Hepatocyte (in vitro differentiated cells): ENCODE measurements at regions not wholly inside any gene's neighbourhood (a gene's known extent, or its start where the extent isn't known, plus 50 kb on each side); places are given as distances from the start of the nearest gene placed in this dataset.
"Not testable (repeated sequence)": the region's sequence is repeated elsewhere in the genome, so short reads cannot be mapped to it uniquely, and the experiment has no call there.

Experiments used
- DNase-seq: peaks from one replicate; pipeline ENCODE4 v3.0.0-alpha.2; 2016; ENCODE audit warnings: low spot score
- H2AFZ ChIP-seq: fragments of 200-600 bp; sonication (generic); 2 replicates; pipeline ENCODE4 v1.6.0; 2016; ENCODE audit warnings: antibody characterized with exemption, mild to moderate bottlenecking
- H3K27ac ChIP-seq: fragments of 200-600 bp; sonication (generic); 2 replicates; pipeline ENCODE4 v1.5.1; 2016; ENCODE audit warnings: mild to moderate bottlenecking
- H3K27me3 ChIP-seq: fragments of 200-600 bp; sonication (generic); 2 replicates; pipeline ENCODE4 v1.6.1; 2016
- H3K36me3 ChIP-seq: fragments of 200-600 bp; sonication (generic); replicated peaks from 2 replicates; pipeline ENCODE4 v1.5.1; 2016; ENCODE audit warnings: low read depth; ENCODE audit not compliant: insufficient read depth
- H3K4me1 ChIP-seq: fragments of 200-600 bp; sonication (generic); 2 replicates; pipeline ENCODE4 v1.5.1; 2016; ENCODE audit warnings: mild to moderate bottlenecking, moderate library complexity; ENCODE audit not compliant: insufficient read depth
- H3K4me2 ChIP-seq: fragments of 200-600 bp; sonication (generic); 2 replicates; pipeline ENCODE4 v1.6.0; 2016
- H3K4me3 ChIP-seq: fragments of 200-600 bp; sonication (generic); 2 replicates; pipeline ENCODE4 v1.5.1; 2016; ENCODE audit warnings: mild to moderate bottlenecking
- H3K79me2 ChIP-seq: fragments of 200-600 bp; sonication (generic); 2 replicates; pipeline ENCODE4 v1.6.0; 2017; ENCODE audit warnings: mild to moderate bottlenecking
- H3K9me2 ChIP-seq: fragments of 200-600 bp; sonication (generic); replicated peaks from 2 replicates; pipeline ENCODE4 v1.6.0; 2017; ENCODE audit warnings: mild to moderate bottlenecking; ENCODE audit not compliant: insufficient read depth
- H3K9me3 ChIP-seq: fragments of 200-600 bp; sonication (generic); 2 replicates; pipeline ENCODE4 v1.5.1; 2016; ENCODE audit warnings: low read depth, mild to moderate bottlenecking
- H4K20me1 ChIP-seq: fragments of 200-600 bp; sonication (generic); 2 replicates; pipeline ENCODE4 v1.6.0; 2016; ENCODE audit warnings: mild to moderate bottlenecking; ENCODE audit not compliant: insufficient read depth, poor library complexity, severe bottlenecking
- WGBS: methylation state at CpG from one replicate; pipeline ENCODE4 v1.1.6; 2016; ENCODE audit warnings: low lambda C conversion rate; ENCODE audit errors: missing lambda C conversion rate; 5-methylcytosine and 5-hydroxymethylcytosine counted together

DNA sequence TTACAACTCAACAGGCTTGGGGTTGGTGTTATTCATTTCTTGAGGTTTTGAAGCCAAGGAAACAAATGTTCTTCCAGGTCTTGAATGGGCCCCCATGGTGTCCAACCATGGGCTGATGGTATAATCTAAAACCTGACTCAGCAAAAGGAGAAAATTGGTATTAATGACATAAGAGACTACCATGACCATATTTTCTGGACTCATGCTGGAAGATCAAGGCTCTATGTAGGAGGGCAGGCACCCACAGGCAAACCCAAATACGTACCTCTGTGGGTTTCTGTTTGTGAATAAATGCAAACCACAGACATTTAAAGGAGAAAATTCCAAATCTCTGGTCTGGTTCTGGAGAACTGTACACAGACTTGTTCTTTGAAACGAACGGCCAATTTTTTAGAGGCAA, 135.1 kb upstream of the VOPP1 start:
- not testable (repeated sequence) for H3K36me3 ChIP-seq, H4K20me1 ChIP-seq, H3K9me3 ChIP-seq, H3K79me2 ChIP-seq, H3K9me2 ChIP-seq, DNase-seq, H3K4me1 ChIP-seq, H2AFZ ChIP-seq, H3K4me2 ChIP-seq, H3K27me3 ChIP-seq, H3K4me3 ChIP-seq, H3K27ac ChIP-seq
- 84% methylated on average over 2 of the region's 3 CpGs for WGBS

DNA sequence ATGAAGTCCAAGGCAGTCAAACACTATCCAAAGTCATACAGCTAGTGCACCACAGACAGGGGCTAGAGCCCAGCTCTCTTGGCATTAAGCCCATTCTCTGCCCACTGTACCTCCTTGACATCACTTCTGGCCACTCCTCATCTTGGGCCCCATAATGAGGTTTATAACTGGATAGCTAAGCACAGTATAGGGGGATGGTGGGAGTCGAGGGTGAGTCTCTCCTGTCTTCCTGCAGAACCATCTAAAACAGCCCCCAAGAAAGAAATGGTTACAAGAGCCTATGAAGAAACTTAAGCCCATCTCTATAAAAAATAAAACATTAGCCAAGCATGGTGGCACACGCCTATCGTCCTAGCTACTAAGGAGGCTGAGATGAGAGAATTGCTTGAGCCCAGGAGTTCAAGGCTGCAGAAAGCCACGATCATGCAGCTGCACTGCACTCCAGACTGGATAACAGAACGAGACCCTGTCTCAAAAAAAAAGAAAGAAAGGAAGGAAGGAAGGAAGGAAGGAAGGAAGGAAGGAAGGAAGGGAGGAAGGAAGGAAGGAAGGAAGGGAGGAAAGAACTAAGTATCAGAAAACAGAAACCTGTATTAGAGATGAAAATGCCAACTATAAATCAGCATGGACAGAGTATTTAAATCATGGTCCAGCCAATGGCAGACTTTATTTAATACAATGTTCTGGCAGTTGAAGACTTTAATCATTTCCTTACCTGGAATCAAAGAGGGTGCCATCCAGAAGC, 134.3 kb upstream of the VOPP1 start:
- H3K27me3 ChIP-seq, H3K79me2 ChIP-seq, H3K36me3 ChIP-seq, H3K27ac ChIP-seq, H2AFZ ChIP-seq, H3K4me2 ChIP-seq, DNase-seq, H3K9me2 ChIP-seq, H3K4me1 ChIP-seq, H3K4me3 ChIP-seq, H4K20me1 ChIP-seq, H3K9me3 ChIP-seq: not testable (repeated sequence)
- 74% methylated on average over 5 of the region's 5 CpGs for WGBS

DNA sequence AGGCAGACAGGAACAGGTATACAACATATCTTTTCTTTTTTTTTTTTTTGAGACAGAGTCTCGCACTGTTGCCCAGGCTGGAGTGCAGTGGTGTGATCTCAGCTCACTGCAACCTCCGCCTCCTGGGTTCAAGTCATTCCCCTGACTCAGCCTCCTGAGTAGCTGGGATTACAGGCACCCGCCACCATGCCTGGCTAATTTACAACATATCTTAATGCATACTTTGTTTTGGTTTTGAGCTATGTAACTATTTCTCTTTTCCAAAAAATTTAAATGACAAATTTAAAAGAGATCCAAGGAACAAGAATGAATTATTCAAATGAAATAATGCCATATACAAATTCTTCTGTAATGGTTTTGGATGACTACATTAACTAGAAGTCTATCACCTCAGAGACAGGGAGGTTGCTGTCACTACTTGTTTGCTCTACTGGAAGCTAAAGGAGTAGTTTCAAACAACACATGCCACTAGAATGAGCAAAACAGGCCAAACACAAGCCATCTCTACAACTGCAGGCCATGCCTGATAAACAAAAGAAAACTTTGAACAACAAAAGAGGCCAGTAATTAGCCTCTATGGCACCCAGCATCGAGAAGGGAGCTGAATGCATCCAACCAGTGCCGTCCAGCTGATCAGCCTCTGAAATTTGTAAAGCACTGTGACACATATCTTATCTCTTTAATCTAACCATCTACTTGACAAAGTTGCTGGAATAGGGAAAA, 133.6 kb upstream of the VOPP1 start:
- DNase-seq, H3K9me2 ChIP-seq, H4K20me1 ChIP-seq, H3K27ac ChIP-seq, H3K27me3 ChIP-seq, H3K9me3 ChIP-seq, H3K79me2 ChIP-seq, H3K4me2 ChIP-seq, H3K4me1 ChIP-seq, H3K4me3 ChIP-seq, H2AFZ ChIP-seq, H3K36me3 ChIP-seq: not testable (repeated sequence)
- 93% methylated on average over 5 of the region's 5 CpGs for WGBS

DNA sequence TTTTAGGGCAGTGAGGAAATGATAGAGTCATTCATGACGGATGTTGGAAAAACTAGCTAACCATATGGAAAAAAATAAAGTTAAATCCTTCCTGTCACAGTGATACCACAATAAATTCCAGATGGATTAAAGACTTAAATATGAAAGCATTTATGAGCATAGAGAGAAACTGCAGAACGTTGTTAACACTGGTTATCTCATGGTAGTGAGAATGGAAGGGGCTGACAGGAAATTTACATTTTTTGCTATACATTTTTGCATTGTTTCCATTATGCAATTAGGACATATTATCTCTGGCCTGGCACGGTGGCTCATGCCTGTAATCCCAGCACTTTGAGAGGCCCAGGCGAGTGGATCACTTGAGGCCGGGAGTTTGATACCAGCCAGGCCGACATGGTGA, 130.5 kb upstream of the VOPP1 start:
- not testable (repeated sequence) for H4K20me1 ChIP-seq, H3K27ac ChIP-seq, H3K4me2 ChIP-seq, H3K9me2 ChIP-seq, H3K36me3 ChIP-seq, H3K4me3 ChIP-seq, H3K4me1 ChIP-seq, H3K9me3 ChIP-seq, H3K79me2 ChIP-seq, H3K27me3 ChIP-seq, H2AFZ ChIP-seq
- WGBS, result 45% methylated on average over 6 of the region's 6 CpGs
- peak; percentile 13 for DNase-seq

DNA sequence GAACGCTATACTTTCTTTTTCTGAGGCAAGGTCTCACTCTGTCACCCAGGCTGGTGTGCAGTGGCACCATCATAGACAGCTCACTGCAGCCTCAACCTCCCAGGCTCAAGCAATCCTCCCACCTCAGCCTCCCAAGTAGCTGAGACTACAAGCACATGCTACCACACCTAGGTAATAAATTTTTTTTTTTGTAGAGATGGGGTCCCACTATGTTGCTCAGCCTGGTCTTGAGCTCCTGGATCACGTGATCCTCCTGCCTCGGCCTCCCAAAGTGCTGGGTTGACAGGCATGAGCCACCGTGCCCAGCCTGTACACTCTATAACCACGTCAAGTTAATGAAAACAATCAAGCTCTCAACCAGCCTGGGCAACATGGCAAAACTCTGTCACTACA, 127.1 kb upstream of the VOPP1 start:
- not testable (repeated sequence) for H3K4me3 ChIP-seq, H4K20me1 ChIP-seq, H3K4me2 ChIP-seq, H3K9me2 ChIP-seq, H3K27ac ChIP-seq, H2AFZ ChIP-seq, DNase-seq, H3K36me3 ChIP-seq, H3K9me3 ChIP-seq, H3K79me2 ChIP-seq, H3K4me1 ChIP-seq, H3K27me3 ChIP-seq
- WGBS, result 88% methylated on average over 5 of the region's 5 CpGs

DNA sequence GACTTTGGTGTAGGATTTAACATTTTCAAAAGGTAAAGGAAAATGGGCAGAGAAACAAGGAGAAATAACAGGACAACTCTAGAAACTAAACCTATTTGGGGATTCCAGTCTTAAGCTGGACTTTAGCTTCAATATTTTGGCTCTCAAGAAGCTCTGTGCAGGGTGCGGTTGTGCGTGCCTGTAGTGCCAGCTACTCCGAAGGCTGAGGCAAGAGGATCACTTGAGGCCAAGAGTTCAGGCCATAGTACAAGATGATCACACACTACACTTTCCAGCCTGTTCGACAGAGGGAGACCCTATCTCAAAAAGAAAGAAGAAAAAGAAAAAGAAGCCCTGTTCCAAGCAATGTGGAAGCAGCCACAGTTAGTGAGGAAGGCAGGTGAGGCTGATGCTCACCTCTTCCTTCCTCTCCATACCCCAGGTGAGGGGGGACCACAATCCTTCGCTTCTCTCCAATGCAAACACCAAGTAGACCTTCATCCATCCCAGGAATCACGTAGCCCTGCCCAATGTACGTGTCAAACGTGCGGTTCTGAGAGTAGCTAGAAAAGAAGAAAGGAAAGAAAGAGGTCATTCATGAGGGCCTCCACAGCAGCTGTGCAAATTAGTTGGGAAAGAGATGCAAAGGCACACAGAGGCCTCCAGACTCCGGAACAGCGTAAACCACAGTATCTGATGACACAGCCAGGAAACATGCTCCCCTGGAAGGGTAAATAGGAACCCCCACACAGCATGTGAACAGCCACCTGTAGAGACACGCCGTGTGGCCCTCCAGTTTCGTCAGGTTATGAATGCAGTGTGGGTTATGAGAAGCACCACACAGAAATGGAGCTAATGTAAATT, 126.5 kb upstream of the VOPP1 start:
- not testable (repeated sequence) for H4K20me1 ChIP-seq, H3K4me3 ChIP-seq, H3K27me3 ChIP-seq, H3K36me3 ChIP-seq, H3K4me2 ChIP-seq, H3K4me1 ChIP-seq, H3K27ac ChIP-seq, DNase-seq, H2AFZ ChIP-seq, H3K79me2 ChIP-seq, H3K9me3 ChIP-seq, H3K9me2 ChIP-seq
- WGBS, result 94% methylated on average over 14 of the region's 14 CpGs

DNA sequence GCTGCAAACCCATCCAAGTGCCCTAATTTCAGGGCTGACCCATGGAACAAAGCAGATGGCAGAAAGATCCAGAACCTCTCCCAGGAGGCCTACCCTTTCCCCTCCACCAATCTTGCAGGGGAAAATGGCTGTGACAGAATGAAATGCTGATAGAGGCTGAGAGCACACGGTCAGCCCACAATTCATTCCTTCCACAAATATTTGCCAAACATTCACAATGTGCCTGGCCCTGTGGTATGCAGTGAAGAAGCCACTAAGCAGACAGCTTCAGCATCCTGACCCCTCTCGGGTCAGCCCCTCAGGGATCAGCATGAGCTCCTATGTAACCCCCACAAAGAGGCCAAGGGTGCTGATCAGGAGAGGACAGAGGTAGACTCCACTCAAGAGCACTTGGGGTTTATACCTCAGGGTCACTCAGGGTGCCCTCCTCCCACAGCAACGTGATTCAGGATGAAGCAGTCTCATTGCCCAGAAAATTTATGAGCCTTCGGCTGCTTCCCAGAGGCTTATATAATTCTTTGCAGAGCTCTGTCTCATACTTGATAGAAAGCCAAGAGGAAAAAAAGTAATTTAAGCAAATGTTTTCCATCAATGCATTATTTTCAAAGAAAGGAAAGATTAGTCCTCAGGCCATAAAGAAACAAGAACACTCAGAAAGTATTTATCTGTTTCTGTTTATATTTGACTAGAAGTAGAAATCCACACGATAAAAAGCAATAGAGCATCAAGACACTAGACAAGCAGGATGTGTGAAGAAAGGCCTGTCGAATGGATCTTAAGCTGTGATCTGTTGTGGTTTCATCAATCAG, 123.8 kb upstream of the VOPP1 start:
- peak overlapping the region; percentile 81 for H3K27ac ChIP-seq
- peak; percentile 8 for DNase-seq

DNA sequence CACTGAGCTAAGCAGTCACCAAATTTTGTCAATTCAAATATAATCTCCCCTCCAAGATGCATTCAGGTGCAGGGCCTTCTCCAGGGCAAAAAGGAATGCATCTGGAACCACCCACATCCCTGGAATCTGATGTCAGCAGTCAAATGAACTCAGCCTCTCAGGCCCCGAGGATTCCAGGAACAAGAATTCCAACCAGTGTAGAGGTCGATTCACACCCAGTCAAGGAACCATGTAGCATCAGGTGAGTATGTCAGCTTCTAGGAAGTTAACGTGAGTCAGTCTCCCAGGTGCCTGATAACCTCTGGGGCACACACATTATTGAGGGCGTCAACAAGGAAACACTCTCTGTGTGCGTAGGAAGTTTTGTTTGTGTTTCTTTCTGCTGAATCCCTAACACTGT, 122.2 kb upstream of the VOPP1 start:
- H3K36me3 ChIP-seq, H4K20me1 ChIP-seq, H2AFZ ChIP-seq, H3K4me3 ChIP-seq, H3K9me3 ChIP-seq, H3K4me2 ChIP-seq, H3K79me2 ChIP-seq, H3K4me1 ChIP-seq, H3K9me2 ChIP-seq, H3K27me3 ChIP-seq: not testable (repeated sequence)
- H3K27ac ChIP-seq, result peak overlapping the region; percentile 75
- peak; percentile 29 for DNase-seq
- WGBS, result 45% methylated on average over 5 of the region's 5 CpGs

More for the DNA sequence above, 123.8 kb upstream of the VOPP1 start:
- not testable (repeated sequence) for H2AFZ ChIP-seq, H3K27me3 ChIP-seq, H3K9me2 ChIP-seq, H3K4me3 ChIP-seq, H3K79me2 ChIP-seq, H4K20me1 ChIP-seq, H3K9me3 ChIP-seq, H3K4me1 ChIP-seq, H3K36me3 ChIP-seq, H3K4me2 ChIP-seq
- WGBS, result 36% methylated on average over 6 of the region's 6 CpGs
